Ishikawa (cell line): ENCODE measurements at regions not wholly inside any gene's neighbourhood (a gene's known extent, or its start where the extent isn't known, plus 50 kb on each side); places are given as distances from the start of the nearest gene placed in this dataset.

ENCODE experiments used
- CREB1 ChIP-seq: IDR thresholded peaks from 2 replicates; pipeline ENCODE4 v1.6.1; 2012; ENCODE audit warnings: low read depth
- EP300 ChIP-seq: IDR thresholded peaks from 2 replicates; pipeline ENCODE4 v1.6.1; 2012; ENCODE audit warnings: borderline replicate concordance
- FOXM1 ChIP-seq: IDR thresholded peaks from 2 replicates; pipeline ENCODE4 v1.6.1; 2012; ENCODE audit warnings: low read depth, borderline replicate concordance
- MAX ChIP-seq: IDR thresholded peaks from 2 replicates; pipeline ENCODE4 v1.6.1; 2012
- RAD21 ChIP-seq: IDR thresholded peaks from 2 replicates; pipeline ENCODE4 v1.6.1; 2012; ENCODE audit warnings: low read depth
- TAF1 ChIP-seq: IDR thresholded peaks from 2 replicates; pipeline ENCODE4 v1.6.1; 2012; ENCODE audit warnings: low read depth, mild to moderate bottlenecking
- TEAD4 ChIP-seq: IDR thresholded peaks from 2 replicates; pipeline ENCODE4 v1.6.1; 2012
- USF1 ChIP-seq: IDR thresholded peaks from 2 replicates; pipeline ENCODE4 v1.6.1; 2012
- YY1 ChIP-seq: IDR thresholded peaks from 2 replicates; pipeline ENCODE4 v1.6.1; 2012; ENCODE audit warnings: low read depth
- ZBTB7A ChIP-seq: IDR thresholded peaks from 2 replicates; pipeline ENCODE4 v1.6.1; 2012; ENCODE audit warnings: low read depth
- TF ChIP-seq, protein P1 (sequence below): IDR thresholded peaks from 2 replicates; pipeline ENCODE4 v1.6.1; 2012; ENCODE audit warnings: low read depth, mild to moderate bottlenecking

GRCh38 chr5:11981986-11982385 is 77.7 kb upstream of the CTNND2 start:
- TF ChIP-seq, protein P1, sequence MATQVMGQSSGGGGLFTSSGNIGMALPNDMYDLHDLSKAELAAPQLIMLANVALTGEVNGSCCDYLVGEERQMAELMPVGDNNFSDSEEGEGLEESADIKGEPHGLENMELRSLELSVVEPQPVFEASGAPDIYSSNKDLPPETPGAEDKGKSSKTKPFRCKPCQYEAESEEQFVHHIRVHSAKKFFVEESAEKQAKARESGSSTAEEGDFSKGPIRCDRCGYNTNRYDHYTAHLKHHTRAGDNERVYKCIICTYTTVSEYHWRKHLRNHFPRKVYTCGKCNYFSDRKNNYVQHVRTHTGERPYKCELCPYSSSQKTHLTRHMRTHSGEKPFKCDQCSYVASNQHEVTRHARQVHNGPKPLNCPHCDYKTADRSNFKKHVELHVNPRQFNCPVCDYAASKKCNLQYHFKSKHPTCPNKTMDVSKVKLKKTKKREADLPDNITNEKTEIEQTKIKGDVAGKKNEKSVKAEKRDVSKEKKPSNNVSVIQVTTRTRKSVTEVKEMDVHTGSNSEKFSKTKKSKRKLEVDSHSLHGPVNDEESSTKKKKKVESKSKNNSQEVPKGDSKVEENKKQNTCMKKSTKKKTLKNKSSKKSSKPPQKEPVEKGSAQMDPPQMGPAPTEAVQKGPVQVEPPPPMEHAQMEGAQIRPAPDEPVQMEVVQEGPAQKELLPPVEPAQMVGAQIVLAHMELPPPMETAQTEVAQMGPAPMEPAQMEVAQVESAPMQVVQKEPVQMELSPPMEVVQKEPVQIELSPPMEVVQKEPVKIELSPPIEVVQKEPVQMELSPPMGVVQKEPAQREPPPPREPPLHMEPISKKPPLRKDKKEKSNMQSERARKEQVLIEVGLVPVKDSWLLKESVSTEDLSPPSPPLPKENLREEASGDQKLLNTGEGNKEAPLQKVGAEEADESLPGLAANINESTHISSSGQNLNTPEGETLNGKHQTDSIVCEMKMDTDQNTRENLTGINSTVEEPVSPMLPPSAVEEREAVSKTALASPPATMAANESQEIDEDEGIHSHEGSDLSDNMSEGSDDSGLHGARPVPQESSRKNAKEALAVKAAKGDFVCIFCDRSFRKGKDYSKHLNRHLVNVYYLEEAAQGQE: no peak
- TF ChIP-seq CREB1 (no peak), USF1 (no peak), MAX (no peak), RAD21 (no peak), FOXM1 (no peak), TEAD4 (no peak), EP300 (no peak), ZBTB7A (no peak), TAF1 (no peak), YY1 (no peak)
